ENCODE measurements at regions not wholly inside any gene's neighbourhood (a gene's known extent, or its start where the extent isn't known, plus 50 kb on each side); places are given as distances from the start of the nearest gene placed in this dataset.
A peak's percentile ranks its signal among the peaks of the same experiment; 100 is the strongest.

DNA sequence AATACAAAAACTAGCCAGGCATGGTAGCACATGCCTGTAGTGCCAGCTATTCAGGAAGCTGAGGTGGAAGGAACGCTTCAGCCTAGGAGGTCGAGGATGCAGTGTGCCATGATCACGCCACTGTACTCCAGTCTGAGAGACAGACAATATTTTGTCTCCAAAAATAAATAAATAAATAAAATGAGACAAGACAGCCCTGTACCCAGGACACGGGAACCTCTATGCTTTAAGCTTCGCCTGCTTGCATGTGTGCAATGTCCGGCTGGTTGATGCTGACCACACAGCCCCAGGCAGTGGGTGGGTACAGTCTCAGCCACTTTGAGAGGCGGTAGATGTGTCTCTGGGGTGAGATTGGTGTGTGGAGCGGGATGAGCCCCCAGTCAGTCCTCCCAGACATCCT, 52.0 kb upstream of the MPEG1 start:
- Mint-ChIP-seq H3K36me3 (ENCODE audit: insufficient read depth, unreplicated experiment) (no peaks in the 10 kb centered on the region), H3K4me1 (ENCODE audit: low read depth, unreplicated experiment) (no peaks in the 10 kb centered on the region), H3K27ac (ENCODE audit: unreplicated experiment) (no peak overlapping the region), H3K9me3 (ENCODE audit: unreplicated experiment) (no peaks in the 10 kb centered on the region), H3K27me3 (ENCODE audit: insufficient read depth, unreplicated experiment) (no peaks in the 10 kb centered on the region), H3K4me3 (ENCODE audit: unreplicated experiment) (no peak overlapping the region)
- intact Hi-C loops (cut with micrococcal nuclease; ENCODE audit: unreplicated experiment): no loop called here
- Histone ChIP-seq H3K27me3 (replicated peaks; ENCODE audit: control insufficient read depth, insufficient read depth, low read length) (no peaks in the 10 kb centered on the region), H3K4me1 (no peaks in the 10 kb centered on the region), H3K9me3 (no peaks in the 10 kb centered on the region), H3K4me3 (ENCODE audit: low read depth, low read length) (no peak overlapping the region), H3K36me3 (ENCODE audit: control insufficient read depth, insufficient read depth, low read length) (no peaks in the 10 kb centered on the region)
- CTCF ChIA-PET: no interaction called here
- POLR2A ChIA-PET: no interaction called here
- TF ChIP-seq, protein P1, sequence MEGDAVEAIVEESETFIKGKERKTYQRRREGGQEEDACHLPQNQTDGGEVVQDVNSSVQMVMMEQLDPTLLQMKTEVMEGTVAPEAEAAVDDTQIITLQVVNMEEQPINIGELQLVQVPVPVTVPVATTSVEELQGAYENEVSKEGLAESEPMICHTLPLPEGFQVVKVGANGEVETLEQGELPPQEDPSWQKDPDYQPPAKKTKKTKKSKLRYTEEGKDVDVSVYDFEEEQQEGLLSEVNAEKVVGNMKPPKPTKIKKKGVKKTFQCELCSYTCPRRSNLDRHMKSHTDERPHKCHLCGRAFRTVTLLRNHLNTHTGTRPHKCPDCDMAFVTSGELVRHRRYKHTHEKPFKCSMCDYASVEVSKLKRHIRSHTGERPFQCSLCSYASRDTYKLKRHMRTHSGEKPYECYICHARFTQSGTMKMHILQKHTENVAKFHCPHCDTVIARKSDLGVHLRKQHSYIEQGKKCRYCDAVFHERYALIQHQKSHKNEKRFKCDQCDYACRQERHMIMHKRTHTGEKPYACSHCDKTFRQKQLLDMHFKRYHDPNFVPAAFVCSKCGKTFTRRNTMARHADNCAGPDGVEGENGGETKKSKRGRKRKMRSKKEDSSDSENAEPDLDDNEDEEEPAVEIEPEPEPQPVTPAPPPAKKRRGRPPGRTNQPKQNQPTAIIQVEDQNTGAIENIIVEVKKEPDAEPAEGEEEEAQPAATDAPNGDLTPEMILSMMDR (IDR thresholded peaks at IDR 0.05; ENCODE audit: insufficient read depth in 1 of 2, low read depth in 1 of 2, low read length in 1 of 2, severe bottlenecking in 1 of 2, unreplicated experiment in 1 of 2): no peak
- no TSS peak for BruUV-seq (replicated peaks)
- no peak for DNase-seq

DNA sequence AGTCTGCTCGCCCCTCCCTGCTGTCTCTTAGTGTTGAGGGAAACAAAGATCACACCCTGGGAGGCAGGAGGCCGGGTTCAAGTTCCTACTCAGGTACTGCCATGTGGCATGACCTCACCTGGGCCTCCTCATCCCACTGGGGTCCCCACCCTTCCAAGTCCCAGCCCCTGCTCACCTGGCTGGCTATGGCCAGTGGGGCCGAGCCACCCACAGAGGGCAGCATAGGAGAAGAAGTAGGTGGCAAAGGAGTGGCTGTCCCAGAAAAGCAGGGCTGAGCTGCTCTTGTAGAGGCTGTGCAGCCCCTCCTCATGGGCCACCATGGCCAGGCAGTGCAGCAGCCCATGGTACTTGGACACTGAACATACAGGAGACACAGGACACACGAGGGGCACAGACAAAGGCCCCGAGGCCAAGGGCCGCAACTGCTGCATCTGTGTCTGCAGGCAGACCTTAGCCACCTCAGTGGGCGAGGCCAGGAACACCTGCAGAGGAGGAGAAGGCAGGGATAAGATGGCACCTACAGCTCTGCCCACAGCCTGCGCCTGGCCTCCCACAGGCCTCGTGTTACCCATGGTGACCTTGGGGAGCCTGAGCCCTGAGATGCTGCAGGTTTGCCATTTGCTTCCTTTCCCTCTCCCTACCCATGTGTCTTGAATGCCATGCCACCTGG, 50.6 kb upstream of the MPEG1 start:
- DNase-seq: peak; percentile 49 to 54
- intact Hi-C loops (cut with micrococcal nuclease; ENCODE audit: unreplicated experiment): loop anchor here (1.0 kb wide), 2 partner anchors 21 to 167 kb away; no protein-coding TSS in a partner anchor
- H3K9me3 Mint-ChIP-seq (ENCODE audit: unreplicated experiment): no peaks in the 10 kb centered on the region
- no peaks in the 10 kb centered on the region for H3K4me1 ChIP-seq
- no peak overlapping the region for H3K27ac Mint-ChIP-seq (ENCODE audit: unreplicated experiment)
- H3K36me3 ChIP-seq (ENCODE audit: control insufficient read depth, insufficient read depth, low read length): no peaks in the 10 kb centered on the region
- peaks cover 3% of the 10 kb centered on the region for H3K27me3 Mint-ChIP-seq (ENCODE audit: insufficient read depth, unreplicated experiment)
- no peaks in the 10 kb centered on the region for H3K9me3 ChIP-seq
- H3K4me3 Mint-ChIP-seq (ENCODE audit: unreplicated experiment): no peak overlapping the region
- TF ChIP-seq, protein P1 (IDR thresholded peaks at IDR 0.05; ENCODE audit: insufficient read depth in 1 of 2, low read depth in 1 of 2, low read length in 1 of 2, severe bottlenecking in 1 of 2, unreplicated experiment in 1 of 2): peak; percentile 51 to 70
- ChIA-PET POLR2A (no interaction called here), CTCF (interaction anchor here (0.9 kb wide), 1 partner anchor 92 kb away, joined by 4 read pairs; the partner anchor contains the start of gene DTX4)
- no peaks in the 10 kb centered on the region for H3K27me3 ChIP-seq (replicated peaks; ENCODE audit: control insufficient read depth, insufficient read depth, low read length)
- BruUV-seq (replicated peaks): no TSS peak
- no peak overlapping the region for H3K4me3 ChIP-seq (ENCODE audit: low read depth, low read length)
- no peaks in the 10 kb centered on the region for H3K4me1 Mint-ChIP-seq (ENCODE audit: low read depth, unreplicated experiment)
- no peaks in the 10 kb centered on the region for H3K36me3 Mint-ChIP-seq (ENCODE audit: insufficient read depth, unreplicated experiment)

All from Caco-2 (cell line).